BE2C (cell line): ENCODE measurements at regions not wholly inside any gene's neighbourhood (a gene's known extent, or its start where the extent isn't known, plus 50 kb on each side); places are given as distances from the start of the nearest gene placed in this dataset.

Source experiments
- DNase-seq: peaks from one replicate; pipeline ENCODE4 v3.0.0-alpha.2; 2020
- H3K27me3 ChIP-seq: fragments of 250-450 bp; sonication (Bioruptor Pico); 2 replicates; pipeline ENCODE4 v1.5.1; 2020; ENCODE audit warnings: mild to moderate bottlenecking
- H3K36me3 ChIP-seq: fragments of 250-450 bp; sonication (Bioruptor Pico); 2 replicates; pipeline ENCODE4 v1.5.1; 2020; ENCODE audit warnings: mild to moderate bottlenecking
- H3K4me1 ChIP-seq: fragments of 250-450 bp; sonication (Bioruptor Pico); 2 replicates; pipeline ENCODE4 v1.5.1; 2020
- H3K4me3 ChIP-seq: 2 replicates; pipeline ENCODE4 v1.5.1; 2011; ENCODE audit warnings: low read depth, low read length
- H3K9me3 ChIP-seq: fragments of 250-450 bp; sonication (Bioruptor Pico); 2 replicates; pipeline ENCODE4 v1.5.1; 2020
- TF ChIP-seq, protein P1 (sequence below): IDR thresholded peaks from 2 replicates; pipeline ENCODE4 v1.5.1; 2012; ENCODE audit warnings: mild to moderate bottlenecking, low read depth, low read length

DNA sequence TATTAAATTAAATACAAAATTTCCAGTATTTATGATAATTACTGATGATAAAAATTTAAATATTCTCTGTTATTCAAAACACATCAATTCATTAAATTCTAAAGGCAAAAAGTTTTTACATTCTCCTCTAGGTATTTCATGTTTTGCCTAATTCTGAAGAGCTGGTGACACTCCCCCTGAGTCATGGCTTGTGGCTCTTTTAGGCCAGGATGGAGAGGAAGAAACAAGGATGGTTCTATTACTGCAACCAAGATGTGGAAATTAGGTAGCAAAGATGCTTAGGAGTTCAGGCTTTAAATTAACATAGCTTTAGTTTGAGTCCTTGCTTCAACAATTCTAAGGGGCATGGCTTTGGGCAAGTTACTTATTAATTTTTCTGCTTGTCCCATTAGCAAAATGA is 1295.8 kb downstream of the EFNA5 start:
- Histone ChIP-seq H3K4me1 (no peaks in the 10 kb centered on the region), H3K36me3 (no peaks in the 10 kb centered on the region), H3K27me3 (no peaks in the 10 kb centered on the region), H3K9me3 (0 out of 2 replicates have a peak, but pooled peaks cover 3% of the 10 kb centered on the region), H3K4me3 (no peak overlapping the region)
- no peak for DNase-seq
- TF ChIP-seq, protein P1, sequence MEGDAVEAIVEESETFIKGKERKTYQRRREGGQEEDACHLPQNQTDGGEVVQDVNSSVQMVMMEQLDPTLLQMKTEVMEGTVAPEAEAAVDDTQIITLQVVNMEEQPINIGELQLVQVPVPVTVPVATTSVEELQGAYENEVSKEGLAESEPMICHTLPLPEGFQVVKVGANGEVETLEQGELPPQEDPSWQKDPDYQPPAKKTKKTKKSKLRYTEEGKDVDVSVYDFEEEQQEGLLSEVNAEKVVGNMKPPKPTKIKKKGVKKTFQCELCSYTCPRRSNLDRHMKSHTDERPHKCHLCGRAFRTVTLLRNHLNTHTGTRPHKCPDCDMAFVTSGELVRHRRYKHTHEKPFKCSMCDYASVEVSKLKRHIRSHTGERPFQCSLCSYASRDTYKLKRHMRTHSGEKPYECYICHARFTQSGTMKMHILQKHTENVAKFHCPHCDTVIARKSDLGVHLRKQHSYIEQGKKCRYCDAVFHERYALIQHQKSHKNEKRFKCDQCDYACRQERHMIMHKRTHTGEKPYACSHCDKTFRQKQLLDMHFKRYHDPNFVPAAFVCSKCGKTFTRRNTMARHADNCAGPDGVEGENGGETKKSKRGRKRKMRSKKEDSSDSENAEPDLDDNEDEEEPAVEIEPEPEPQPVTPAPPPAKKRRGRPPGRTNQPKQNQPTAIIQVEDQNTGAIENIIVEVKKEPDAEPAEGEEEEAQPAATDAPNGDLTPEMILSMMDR = no peak

DNA sequence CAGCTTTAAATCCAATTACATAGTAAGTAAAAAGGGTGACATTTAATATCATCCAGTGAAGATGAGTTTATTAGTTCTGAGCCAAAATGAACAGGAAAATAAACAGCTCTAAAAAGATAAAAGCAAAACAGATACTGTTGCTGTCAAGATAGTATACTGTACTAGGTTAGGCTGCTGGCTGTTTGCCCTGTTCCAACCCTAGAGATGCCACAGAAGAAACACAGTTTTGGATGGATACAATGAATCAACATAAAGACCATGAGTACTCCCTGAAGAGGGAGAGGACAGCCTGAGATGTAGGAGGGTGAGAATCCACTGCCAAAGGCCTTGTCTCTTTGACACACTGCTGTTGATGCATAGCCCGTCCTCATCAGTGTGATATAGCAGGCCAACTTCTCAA is 1302.7 kb downstream of the EFNA5 start:
- no peaks in the 10 kb centered on the region for H3K27me3 ChIP-seq
- H3K36me3 ChIP-seq = no peaks in the 10 kb centered on the region
- DNase-seq = no peak
- TF ChIP-seq, protein P1 = no peak
- H3K4me1 ChIP-seq = no peaks in the 10 kb centered on the region
- 0 out of 2 replicates have a peak, but pooled peaks cover 3% of the 10 kb centered on the region for H3K9me3 ChIP-seq
- H3K4me3 ChIP-seq = no peak overlapping the region

DNA sequence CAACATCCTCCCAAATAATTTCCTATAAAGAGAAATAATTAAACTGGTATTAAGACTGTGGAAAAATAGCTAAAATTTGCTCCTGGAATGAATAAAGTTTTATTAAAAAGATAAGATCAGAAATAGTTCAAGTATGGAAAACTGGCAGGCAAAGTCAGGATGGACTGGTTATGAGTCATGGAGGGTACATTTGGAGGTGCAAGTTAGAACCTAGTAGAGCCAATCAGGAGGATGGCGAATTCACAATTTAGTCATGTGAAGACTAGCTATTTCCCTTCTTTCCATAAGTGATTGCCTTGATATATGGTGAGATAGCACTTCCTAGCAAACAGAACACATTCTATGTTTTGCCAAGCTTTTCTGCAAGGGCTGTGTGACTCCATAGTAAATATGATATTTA is 1303.5 kb downstream of the EFNA5 start:
- no peak for DNase-seq
- TF ChIP-seq, protein P1 = no peak

DNA sequence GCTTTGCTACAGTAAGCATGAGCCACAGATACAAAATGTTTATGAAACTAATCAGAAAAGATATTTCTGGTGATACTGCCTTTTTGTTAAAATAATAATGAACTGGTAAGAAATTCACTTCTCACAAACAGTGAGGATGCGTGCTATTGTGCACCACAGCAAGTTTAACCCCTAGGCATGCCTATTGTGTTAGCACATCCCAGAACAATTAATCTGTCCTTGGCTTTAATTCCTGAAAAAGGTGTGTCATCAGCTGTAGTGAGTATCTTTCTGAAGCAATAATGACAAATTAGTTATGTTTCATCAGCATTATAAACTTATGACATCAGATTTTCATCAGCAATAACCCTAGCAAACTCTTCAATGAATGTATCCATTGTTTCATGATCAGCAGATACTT is 1307.2 kb downstream of the EFNA5 start:
- Histone ChIP-seq H3K4me1 (no peaks in the 10 kb centered on the region), H3K36me3 (no peaks in the 10 kb centered on the region), H3K4me3 (no peak overlapping the region), H3K27me3 (no peaks in the 10 kb centered on the region), H3K9me3 (no peaks in the 10 kb centered on the region)
- no peak for DNase-seq
- TF ChIP-seq, protein P1 = no peak

More for the DNA sequence above, 1303.5 kb downstream of the EFNA5 start:
- no peaks in the 10 kb centered on the region for H3K4me1 ChIP-seq
- H3K4me3 ChIP-seq = no peak overlapping the region
- 0 out of 2 replicates have a peak, but pooled peaks cover 3% of the 10 kb centered on the region for H3K9me3 ChIP-seq
- no peaks in the 10 kb centered on the region for H3K27me3 ChIP-seq
- no peaks in the 10 kb centered on the region for H3K36me3 ChIP-seq

DNA sequence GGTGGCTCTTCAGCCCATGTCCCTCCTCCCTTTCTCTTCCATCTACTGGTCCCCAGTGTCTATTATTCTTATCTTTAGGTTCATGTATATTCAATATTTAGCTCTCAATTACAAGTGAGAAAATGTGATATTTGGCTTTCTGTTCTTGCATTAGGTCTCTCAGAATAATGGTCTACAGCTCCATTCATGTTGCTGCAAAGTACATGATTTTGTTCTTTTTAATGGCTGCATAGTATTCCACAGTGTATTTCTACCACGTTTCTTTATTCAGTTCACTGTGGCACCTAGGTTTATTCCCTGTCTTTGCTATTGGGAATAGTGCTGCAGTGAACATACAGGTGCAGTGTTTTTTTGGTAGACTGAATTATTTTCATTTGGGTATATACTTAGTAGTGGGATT is 1308.8 kb downstream of the EFNA5 start:
- H3K4me3 ChIP-seq = no peak overlapping the region
- H3K36me3 ChIP-seq = no peaks in the 10 kb centered on the region
- no peak for DNase-seq
- TF ChIP-seq, protein P1 = no peak
- no peaks in the 10 kb centered on the region for H3K9me3 ChIP-seq
- no peaks in the 10 kb centered on the region for H3K4me1 ChIP-seq
- no peaks in the 10 kb centered on the region for H3K27me3 ChIP-seq

GRCh38 chr5:106331415-106331814 is 1339.3 kb downstream of the EFNA5 start:
- TF ChIP-seq, protein P1 = no peak
- H3K27me3 ChIP-seq = no peaks in the 10 kb centered on the region
- DNase-seq = no peak
- no peaks in the 10 kb centered on the region for H3K36me3 ChIP-seq
- no peak overlapping the region for H3K4me3 ChIP-seq
- H3K4me1 ChIP-seq = no peaks in the 10 kb centered on the region
- no peaks in the 10 kb centered on the region for H3K9me3 ChIP-seq
